SH-SY5Y (cell line): ENCODE measurements at regions not wholly inside any gene's neighbourhood (a gene's known extent, or its start where the extent isn't known, plus 50 kb on each side); places are given as distances from the start of the nearest gene placed in this dataset.

Experiments used
- GATA2 ChIP-seq: IDR thresholded peaks from 2 replicates; pipeline ENCODE4 v1.6.1; 2011; ENCODE audit warnings: mild to moderate bottlenecking, low read depth, low read length
- GATA3 ChIP-seq: IDR thresholded peaks from 2 replicates; pipeline ENCODE4 v1.6.1; 2011; ENCODE audit warnings: low read depth, mild to moderate bottlenecking, low read length, moderate library complexity

GRCh38 chr3:176816937-176817336 lies 380.3 kb downstream of the TBL1XR1 start:
- TF ChIP-seq GATA3, result no peak
- TF ChIP-seq GATA2, result no peak

DNA sequence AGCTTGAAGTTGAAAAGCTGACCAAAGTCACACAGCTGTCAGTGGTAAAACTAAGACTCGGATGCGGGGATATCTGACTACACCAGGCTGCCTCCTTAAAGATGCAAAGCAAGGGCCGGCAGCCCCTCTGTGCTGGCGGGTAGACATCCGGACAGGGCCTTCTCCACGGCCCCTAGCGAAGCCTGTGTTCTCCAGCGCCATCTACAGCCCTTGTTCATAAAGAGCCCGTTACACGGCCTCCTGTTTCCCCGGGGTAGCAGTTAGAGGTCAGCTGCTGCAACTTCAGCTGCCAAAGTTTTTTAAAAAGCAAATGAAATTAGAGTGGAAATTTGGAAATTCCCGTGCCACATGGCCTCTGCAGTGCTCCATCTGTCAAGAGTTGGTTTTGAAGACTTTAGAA lies 383.0 kb downstream of the TBL1XR1 start:
- TF ChIP-seq GATA2, result no peak
- TF ChIP-seq GATA3, result no peak

DNA sequence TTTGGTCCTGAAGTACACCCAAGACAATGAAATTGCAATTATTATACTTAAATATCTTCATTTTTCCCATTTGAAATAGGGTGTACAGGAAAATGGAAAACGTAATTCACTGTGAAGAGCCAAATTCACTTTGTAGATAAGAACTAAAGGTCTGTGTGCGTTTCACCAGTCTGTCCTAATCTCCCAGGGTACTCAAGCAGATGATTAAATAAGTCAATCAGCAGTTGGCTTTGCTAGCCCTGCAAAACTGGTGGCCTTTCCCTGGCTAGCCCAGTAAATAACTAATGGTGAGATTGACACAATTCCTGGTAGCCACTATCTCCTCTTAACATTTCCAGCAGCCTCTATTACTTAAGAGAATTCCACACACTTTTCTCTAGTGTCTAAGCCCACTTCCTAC lies 389.3 kb downstream of the TBL1XR1 start:
- TF ChIP-seq GATA2, result no peak
- no peak for TF ChIP-seq GATA3

DNA sequence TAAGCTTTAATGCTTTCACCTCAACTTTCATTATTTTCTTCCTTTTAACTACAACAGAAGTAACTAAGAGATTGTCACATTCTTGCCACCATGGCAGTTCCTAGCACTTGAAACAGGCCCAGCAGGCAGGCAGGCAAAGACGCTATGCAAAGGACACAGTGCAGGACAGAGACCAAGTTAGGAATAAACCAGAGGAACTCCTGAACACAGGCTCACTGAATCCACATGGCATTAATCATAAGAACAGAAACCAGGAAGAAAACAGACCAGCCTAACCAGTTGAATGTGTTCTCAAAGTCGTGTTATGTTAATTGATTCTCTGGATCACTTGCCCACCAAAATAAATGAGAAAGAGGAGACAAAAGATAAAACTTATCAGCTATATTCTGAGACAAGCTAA lies 397.6 kb downstream of the TBL1XR1 start:
- TF ChIP-seq GATA2 (no peak), GATA3 (no peak)

DNA sequence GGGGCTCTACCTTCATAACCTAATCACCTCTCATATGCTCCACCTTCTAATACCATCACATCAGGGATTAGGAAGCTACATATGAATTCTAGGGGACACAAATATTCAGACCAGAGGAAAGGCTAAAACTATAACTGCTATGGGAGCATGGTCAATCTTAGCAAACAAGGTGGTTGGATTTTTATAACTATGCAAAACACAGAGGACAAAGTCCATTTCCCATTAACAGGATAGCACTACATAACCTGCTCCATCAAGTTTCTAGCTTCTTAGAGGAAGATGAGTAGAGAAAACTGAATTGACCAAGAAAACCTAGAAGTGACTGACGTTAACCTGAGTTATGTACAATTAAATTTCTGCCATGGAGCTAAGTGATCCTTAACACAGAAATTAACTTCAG lies 398.6 kb downstream of the TBL1XR1 start:
- TF ChIP-seq GATA3, result no peak
- TF ChIP-seq GATA2, result no peak

DNA sequence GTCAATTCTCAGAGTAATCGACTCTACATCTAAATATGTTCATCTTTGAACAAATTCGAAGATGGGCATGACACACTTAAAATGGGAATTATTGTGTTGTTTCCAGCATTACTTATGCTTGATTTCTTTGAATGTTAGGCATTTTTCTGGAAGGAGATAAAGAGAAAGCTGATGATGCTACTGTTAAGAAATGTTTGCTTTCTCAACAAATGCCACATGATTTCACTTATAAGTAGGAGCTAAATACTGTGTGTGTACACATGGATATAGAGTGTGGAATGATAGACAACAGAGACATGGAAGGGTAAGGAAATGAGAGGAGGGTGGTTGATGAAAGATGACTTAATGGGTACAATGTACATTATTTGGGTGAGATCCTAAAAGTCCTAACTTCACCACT lies 400.9 kb downstream of the TBL1XR1 start:
- no peak for TF ChIP-seq GATA2
- TF ChIP-seq GATA3, result no peak

DNA sequence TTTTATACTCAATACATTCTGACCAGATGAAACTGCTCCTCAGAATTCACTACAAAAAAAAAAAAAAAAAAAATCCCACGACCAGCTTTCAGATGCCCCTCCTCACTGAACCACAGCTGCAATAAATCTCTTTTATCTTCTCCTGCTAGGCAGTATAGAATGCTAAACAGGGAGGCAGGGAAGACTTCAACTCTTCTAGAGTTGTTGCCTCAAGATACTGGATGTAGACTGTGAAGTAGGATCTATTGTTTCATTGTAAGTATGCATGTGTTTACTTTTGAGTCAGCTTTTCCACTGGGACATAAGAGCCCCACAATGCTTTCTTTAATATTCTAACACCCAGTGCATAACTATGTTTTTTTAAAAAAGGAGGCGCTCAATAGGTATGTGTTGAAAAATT lies 401.4 kb downstream of the TBL1XR1 start:
- TF ChIP-seq GATA2 (no peak), GATA3 (no peak)

DNA sequence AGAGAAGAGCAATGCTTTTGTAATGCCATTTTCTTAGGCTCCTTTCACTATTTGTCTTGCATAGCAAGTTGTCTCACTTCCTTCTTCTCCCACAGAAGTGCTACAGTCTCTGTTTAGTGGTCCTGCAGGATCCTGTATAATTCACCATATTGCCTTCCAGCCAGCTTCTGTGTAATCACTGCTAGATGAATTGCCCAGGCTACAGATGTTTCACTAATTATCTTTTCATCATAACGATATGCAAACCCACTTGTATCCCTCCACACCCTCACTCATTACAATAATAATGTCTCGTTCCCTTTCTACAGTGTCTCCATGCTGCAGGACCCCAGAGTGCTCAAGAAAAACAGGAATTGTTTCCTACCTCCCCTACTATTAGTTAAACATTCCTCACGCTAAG lies 402.9 kb downstream of the TBL1XR1 start:
- TF ChIP-seq GATA3 (no peak), GATA2 (no peak)

DNA sequence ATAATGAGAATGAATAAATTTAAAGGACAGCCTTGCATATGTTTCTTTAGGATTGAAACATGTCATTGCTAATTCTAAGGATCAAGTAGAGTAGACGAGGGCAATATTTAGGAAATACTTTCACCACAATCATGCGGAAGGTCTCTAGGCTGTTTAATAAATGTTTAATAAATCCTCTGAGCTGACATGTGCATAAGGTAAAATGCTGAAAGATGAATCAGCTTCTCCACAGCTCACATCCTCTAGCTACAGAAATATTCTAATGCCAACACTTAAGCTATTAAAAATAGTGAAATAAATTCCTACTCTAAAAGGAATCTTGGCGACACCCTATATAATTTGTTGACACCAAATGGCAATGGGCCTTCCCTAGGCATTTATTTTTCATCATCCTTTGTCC lies 407.3 kb downstream of the TBL1XR1 start:
- no peak for TF ChIP-seq GATA2
- TF ChIP-seq GATA3, result no peak

- TF ChIP-seq GATA3 (no peak), GATA2 (no peak)
Observed at GRCh38 chr3:176789281-176789705, 408.0 kb downstream of the TBL1XR1 start.

DNA sequence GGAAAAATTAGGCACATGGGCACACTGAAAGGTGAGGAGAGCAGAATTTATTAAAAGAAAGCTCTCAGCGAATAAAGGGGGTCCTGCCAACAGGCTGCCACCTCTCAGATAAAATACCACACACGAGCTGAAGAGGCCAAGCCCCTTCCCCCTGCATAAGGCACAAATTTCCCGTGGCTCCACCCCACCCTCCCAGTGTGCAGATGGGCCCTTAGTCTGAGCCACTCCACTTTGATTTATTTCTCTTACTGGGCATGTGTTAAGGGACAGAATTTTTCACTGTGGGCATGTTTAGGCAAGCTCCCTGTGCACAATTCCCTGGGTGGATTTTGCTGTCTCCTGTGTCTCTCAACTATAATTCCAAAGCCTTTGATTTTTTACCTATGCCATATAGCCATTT lies 409.8 kb downstream of the TBL1XR1 start:
- TF ChIP-seq GATA2 (no peak), GATA3 (no peak)

GRCh38 chr3:176785171-176785570 lies 412.1 kb downstream of the TBL1XR1 start:
- TF ChIP-seq GATA2 (no peak), GATA3 (no peak)

DNA sequence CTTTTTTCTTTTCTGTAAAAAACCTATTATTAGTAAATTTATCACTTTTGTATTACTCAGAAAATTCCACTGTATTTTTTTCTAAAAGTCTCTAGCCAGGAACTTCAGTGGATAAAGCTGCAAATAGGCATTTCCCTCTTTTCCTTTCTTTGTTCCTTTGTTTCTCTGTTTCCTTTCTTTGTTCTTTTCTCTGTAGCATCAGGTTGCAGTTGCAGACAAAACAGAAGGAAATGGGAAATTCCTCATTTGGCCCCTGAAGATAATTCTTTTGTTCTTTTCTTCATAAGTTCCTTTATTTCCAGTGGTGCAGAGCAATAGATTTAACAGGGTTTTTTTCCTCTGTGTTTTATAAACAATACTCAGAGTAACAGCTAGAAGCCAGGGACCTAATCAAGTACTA lies 416.5 kb downstream of the TBL1XR1 start:
- TF ChIP-seq GATA3 (no peak), GATA2 (no peak)

GRCh38 chr3:176776622-176777175 lies 420.6 kb downstream of the TBL1XR1 start:
- TF ChIP-seq GATA3 (no peak), GATA2 (no peak)

DNA sequence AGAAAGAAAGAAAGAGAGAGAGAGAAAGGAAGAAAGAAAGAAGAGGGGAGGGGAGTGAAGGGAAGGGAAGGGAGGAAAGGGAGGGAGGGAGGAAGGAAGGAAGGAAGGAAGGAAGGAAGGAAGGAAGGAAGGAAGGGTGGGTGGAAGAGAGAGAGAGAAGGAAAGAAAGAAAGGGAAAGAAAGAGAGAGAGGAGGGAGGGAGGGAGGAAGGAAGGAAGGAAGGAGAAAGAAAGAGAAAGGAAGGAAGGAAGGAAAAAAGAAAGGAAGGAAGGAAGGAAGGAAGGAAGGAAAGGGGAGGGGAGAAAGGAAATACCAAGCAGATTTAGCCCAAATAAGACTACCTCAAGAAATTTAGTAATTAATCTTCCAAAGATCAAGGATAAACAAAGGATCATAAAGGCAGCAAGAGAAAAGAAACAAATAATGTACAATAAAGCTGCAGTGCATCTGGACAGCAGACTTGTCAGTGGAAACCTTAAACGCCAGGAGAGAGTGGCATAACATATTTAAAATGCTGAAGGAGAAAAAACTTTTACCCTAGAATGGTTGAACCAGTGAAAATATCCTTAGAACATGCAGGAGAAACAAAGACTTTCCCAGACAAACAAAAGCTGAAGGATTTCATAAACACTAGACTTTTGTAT lies 427.6 kb downstream of the TBL1XR1 start:
- TF ChIP-seq GATA2 (no peak), GATA3 (no peak)

DNA sequence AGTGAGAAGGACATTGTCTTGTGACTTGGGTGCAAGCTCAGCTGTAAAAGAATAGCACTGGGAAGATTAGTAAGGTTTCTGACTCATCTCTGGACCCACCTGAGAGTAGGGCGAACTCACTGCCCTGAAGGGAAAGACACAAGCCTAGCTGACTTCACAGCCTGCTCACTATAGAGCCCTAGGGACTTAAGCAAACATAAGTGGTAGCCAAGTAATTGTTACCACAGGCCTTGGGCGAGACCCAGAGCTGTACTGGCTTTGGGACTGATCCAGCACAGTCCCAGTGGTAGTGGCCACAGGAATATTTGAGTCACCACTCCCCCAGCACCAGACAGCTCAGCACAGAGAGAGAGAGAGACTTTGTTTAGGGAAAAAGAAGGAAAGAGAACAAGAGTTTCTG lies 429.9 kb downstream of the TBL1XR1 start:
- TF ChIP-seq GATA2 (no peak), GATA3 (no peak)

DNA sequence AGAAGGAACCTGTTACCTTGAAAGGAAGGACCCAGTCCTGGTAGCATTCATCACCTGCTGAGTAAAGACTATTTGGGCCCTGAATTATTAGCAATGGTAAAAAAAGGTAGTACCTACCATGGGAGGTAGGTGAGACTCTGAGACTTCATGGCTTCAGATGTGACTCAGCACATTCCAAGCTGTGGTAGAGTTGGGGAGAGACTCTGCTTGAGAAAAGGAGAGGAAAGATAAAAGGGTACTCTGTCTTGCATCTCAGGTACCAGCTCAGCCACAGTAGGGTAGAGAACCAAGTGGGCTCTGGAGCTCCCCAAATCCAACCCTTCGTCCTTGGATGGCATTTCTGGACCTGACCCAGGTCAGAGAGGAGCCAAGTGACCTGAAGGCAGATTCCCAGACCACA lies 430.4 kb downstream of the TBL1XR1 start:
- no peak for TF ChIP-seq GATA3
